Neuronal stem cell (in vitro differentiated cells): ENCODE measurements at regions not wholly inside any gene's neighbourhood (a gene's known extent, or its start where the extent isn't known, plus 50 kb on each side); places are given as distances from the start of the nearest gene placed in this dataset.
A peak's percentile ranks its signal among the peaks of the same experiment; 100 is the strongest.

Source experiments
- DNase-seq: peaks from one replicate; pipeline ENCODE4 v3.0.0-alpha.2; 2013; ENCODE audit warnings: low spot score
- H2AFZ ChIP-seq: one replicate; pipeline ENCODE4 v1.6.1; 2013; ENCODE audit warnings: mild to moderate bottlenecking, low read length, inconsistent platforms
- H2AK5ac ChIP-seq: 2 replicates; pipeline ENCODE4 v1.6.1; 2013; ENCODE audit warnings: low read depth, mild to moderate bottlenecking, inconsistent platforms, low read length, moderate library complexity, mixed read lengths
- H2BK120ac ChIP-seq: 2 replicates; pipeline ENCODE4 v1.6.1; 2013; ENCODE audit warnings: low read depth, mild to moderate bottlenecking, inconsistent platforms, low read length, moderate library complexity, mixed read lengths
- H2BK12ac ChIP-seq: one replicate; pipeline ENCODE4 v1.6.1; 2013; ENCODE audit warnings: low read length, inconsistent platforms
- H2BK15ac ChIP-seq: 2 replicates; pipeline ENCODE4 v1.6.1; 2013; ENCODE audit warnings: mild to moderate bottlenecking, low read length, inconsistent platforms, mixed read lengths
- H2BK5ac ChIP-seq: one replicate; pipeline ENCODE4 v1.6.1; 2013; ENCODE audit warnings: inconsistent platforms, mild to moderate bottlenecking, low read length, moderate library complexity
- H3K14ac ChIP-seq: one replicate; pipeline ENCODE4 v1.6.1; 2013; ENCODE audit warnings: low read length, inconsistent platforms
- H3K18ac ChIP-seq: 2 replicates; pipeline ENCODE4 v1.6.1; 2013; ENCODE audit warnings: low read length, inconsistent platforms
- H3K23ac ChIP-seq: 2 replicates; pipeline ENCODE4 v1.6.1; 2013; ENCODE audit warnings: low read depth, mild to moderate bottlenecking, mixed read lengths, low read length, inconsistent platforms; ENCODE audit not compliant: poor library complexity
- H3K27ac ChIP-seq: replicated peaks from 3 replicates; pipeline ENCODE4 v1.5.1; 2013; ENCODE audit warnings: low read length, inconsistent platforms
- H3K27me3 ChIP-seq, 3 experiments: 2 replicates each; pipeline ENCODE4 v1.6.1; 2013; ENCODE audit warnings: low read length in 3 of 3, mild to moderate bottlenecking in 2 of 3, inconsistent platforms in 1 of 3, low read depth in 1 of 3, mixed read lengths in 1 of 3, moderate library complexity in 1 of 3; ENCODE audit not compliant: control insufficient read depth in 3 of 3, insufficient read depth in 3 of 3
- H3K36me3 ChIP-seq, 2 donors: replicated peaks in 1 of 2; 2 replicates each; pipeline ENCODE4 v1.6.1; 2013; ENCODE audit warnings: low read length in 2 of 2; ENCODE audit not compliant: control insufficient read depth in 2 of 2, insufficient read depth in 2 of 2
- H3K4ac ChIP-seq: 2 replicates; pipeline ENCODE4 v1.6.1; 2013; ENCODE audit warnings: inconsistent platforms, mild to moderate bottlenecking, low read length, moderate library complexity
- H3K4me1 ChIP-seq, 2 donors: 1 replicate in 1 of 2; 2 replicates in 1 of 2; pipeline ENCODE4 v1.6.1; 2013; ENCODE audit warnings: low read length in 2 of 2, low read depth in 1 of 2; ENCODE audit not compliant: control insufficient read depth in 2 of 2, insufficient read depth in 1 of 2
- H3K4me2 ChIP-seq: one replicate; pipeline ENCODE4 v1.6.1; 2013; ENCODE audit warnings: mild to moderate bottlenecking, low read length, inconsistent platforms; ENCODE audit not compliant: insufficient read depth, poor library complexity, severe bottlenecking
- H3K4me3 ChIP-seq, 2 donors: 2 replicates each; pipeline ENCODE4 v1.5.1; 2013; ENCODE audit warnings: low read length in 2 of 2, mild to moderate bottlenecking in 2 of 2, inconsistent platforms in 1 of 2, moderate library complexity in 1 of 2
- H3K79me1 ChIP-seq: one replicate; pipeline ENCODE4 v1.6.1; 2013; ENCODE audit warnings: low read depth, mild to moderate bottlenecking, inconsistent platforms, low read length, moderate library complexity
- H3K9ac ChIP-seq: one replicate; pipeline ENCODE4 v1.6.1; 2013; ENCODE audit warnings: mild to moderate bottlenecking, low read depth, low read length, inconsistent platforms; ENCODE audit not compliant: poor library complexity
- H3K9me3 ChIP-seq, 2 donors: replicated peaks in 1 of 2; 2 replicates each; pipeline versions ENCODE3 to v1.6.1; 2013; ENCODE audit warnings: low read length in 2 of 2, mild to moderate bottlenecking in 2 of 2, inconsistent platforms in 1 of 2, low read depth in 1 of 2, mixed read lengths in 1 of 2, moderate library complexity in 1 of 2; ENCODE audit not compliant: control insufficient read depth in 2 of 2, insufficient read depth in 1 of 2
- H4K8ac ChIP-seq: one replicate; pipeline ENCODE4 v1.6.1; 2013; ENCODE audit warnings: low read depth, mild to moderate bottlenecking, inconsistent platforms, low read length, moderate library complexity
- H4K91ac ChIP-seq: one replicate; pipeline ENCODE4 v1.6.1; 2013; ENCODE audit warnings: low read length, low read depth, mild to moderate bottlenecking, inconsistent platforms; ENCODE audit not compliant: poor library complexity
- WGBS, 2 donors: extraction: QIAGEN DNeasy Blood & Tissue Kit; methylation state at CpG; one replicate each; pipeline ENCODE4 v1.1.7; 2013; ENCODE audit warnings: missing lambda C conversion rate in 2 of 2, mixed read lengths in 1 of 2; ENCODE audit not compliant: insufficient read length in 2 of 2, insufficient replicate concordance in 1 of 2; ENCODE audit errors: extremely low coverage in 2 of 2; 5-methylcytosine and 5-hydroxymethylcytosine counted together

- H3K9me3 ChIP-seq: no peaks in the 10 kb centered on the region
- H3K4me1 ChIP-seq: no peaks in the 10 kb centered on the region
- DNase-seq: no peak
- no peak overlapping the region for H2BK120ac ChIP-seq
- H3K23ac ChIP-seq: no peak overlapping the region
- H2BK5ac ChIP-seq: no peak overlapping the region
- no peak overlapping the region for H3K18ac ChIP-seq
- no peaks in the 10 kb centered on the region for H3K79me1 ChIP-seq
- H3K14ac ChIP-seq: no peak overlapping the region
- no peak overlapping the region for H3K4me2 ChIP-seq
- no peak overlapping the region for H4K8ac ChIP-seq
- H2AK5ac ChIP-seq: no peak overlapping the region
- no peaks in the 10 kb centered on the region for H3K27me3 ChIP-seq
- no peak overlapping the region for H3K4me3 ChIP-seq
- no peaks in the 10 kb centered on the region for H3K36me3 ChIP-seq
- no peak overlapping the region for H4K91ac ChIP-seq
- H3K27ac ChIP-seq: no peak overlapping the region
- no peak overlapping the region for H2AFZ ChIP-seq
- no peak overlapping the region for H2BK15ac ChIP-seq
- no peak overlapping the region for H2BK12ac ChIP-seq
- H3K9ac ChIP-seq: no peak overlapping the region
- H3K4ac ChIP-seq: no peak overlapping the region
Observed at GRCh38 chr12:78387721-78388120, 476.9 kb upstream of the SYT1 start.

GRCh38 chr12:78388461-78388860 is 476.1 kb upstream of the SYT1 start:
- Histone ChIP-seq H3K14ac (no peak overlapping the region), H3K9ac (no peak overlapping the region), H2BK5ac (no peak overlapping the region), H3K9me3 (no peaks in the 10 kb centered on the region), H4K91ac (no peak overlapping the region), H3K18ac (no peak overlapping the region), H3K27ac (no peak overlapping the region), H3K4ac (no peak overlapping the region), H3K27me3 (no peaks in the 10 kb centered on the region), H2AFZ (peak overlapping the region; percentile 57), H2BK12ac (no peak overlapping the region), H3K23ac (no peak overlapping the region), H2AK5ac (no peak overlapping the region), H2BK120ac (no peak overlapping the region), H3K4me2 (no peak overlapping the region), H3K4me3 (no peak overlapping the region), H2BK15ac (no peak overlapping the region), H3K79me1 (no peaks in the 10 kb centered on the region), H3K36me3 (no peaks in the 10 kb centered on the region), H4K8ac (no peak overlapping the region), H3K4me1 (no peaks in the 10 kb centered on the region)
- no peak for DNase-seq

GRCh38 chr12:78390920-78391319 is 473.7 kb upstream of the SYT1 start:
- H3K23ac ChIP-seq: no peak overlapping the region
- WGBS, 2 donors: no CpG with 5 or more reads among the region's 5 CpGs
- H2AFZ ChIP-seq: no peak overlapping the region
- no peak overlapping the region for H2BK12ac ChIP-seq
- H2AK5ac ChIP-seq: no peak overlapping the region
- no peak overlapping the region for H3K9ac ChIP-seq
- H2BK15ac ChIP-seq: no peak overlapping the region
- H3K14ac ChIP-seq: no peak overlapping the region
- no peak overlapping the region for H2BK120ac ChIP-seq
- no peak overlapping the region for H3K4me3 ChIP-seq
- no peak overlapping the region for H3K27ac ChIP-seq
- no peaks in the 10 kb centered on the region for H3K27me3 ChIP-seq
- H2BK5ac ChIP-seq: no peak overlapping the region
- no peak overlapping the region for H3K4me2 ChIP-seq
- no peak overlapping the region for H3K4ac ChIP-seq
- H3K79me1 ChIP-seq: no peaks in the 10 kb centered on the region
- no peaks in the 10 kb centered on the region for H3K4me1 ChIP-seq
- no peaks in the 10 kb centered on the region for H3K36me3 ChIP-seq
- H4K91ac ChIP-seq: no peak overlapping the region
- H3K9me3 ChIP-seq: no peaks in the 10 kb centered on the region
- DNase-seq: no peak
- no peak overlapping the region for H4K8ac ChIP-seq
- no peak overlapping the region for H3K18ac ChIP-seq

- no peak for DNase-seq
- Histone ChIP-seq H3K4me2 (no peak overlapping the region), H3K9ac (no peak overlapping the region), H3K4me3 (no peak overlapping the region), H3K18ac (no peak overlapping the region), H2BK120ac (no peak overlapping the region), H3K27ac (no peak overlapping the region), H3K27me3 (no peaks in the 10 kb centered on the region), H3K23ac (no peak overlapping the region), H3K4me1 (no peaks in the 10 kb centered on the region), H2AFZ (peak overlapping the region; percentile 58), H3K9me3 (no peaks in the 10 kb centered on the region), H3K79me1 (no peaks in the 10 kb centered on the region), H3K14ac (no peak overlapping the region), H3K36me3 (no peaks in the 10 kb centered on the region), H2BK15ac (no peak overlapping the region), H2AK5ac (no peak overlapping the region), H2BK5ac (no peak overlapping the region), H3K4ac (no peak overlapping the region), H4K8ac (no peak overlapping the region), H4K91ac (no peak overlapping the region), H2BK12ac (no peak overlapping the region)
- no CpG with 5 or more reads among the region's 2 CpGs for WGBS, 2 donors
Observed at GRCh38 chr12:78392918-78393317, 471.7 kb upstream of the SYT1 start.
